GM12878 (cell line): ENCODE measurements at regions not wholly inside any gene's neighbourhood (a gene's known extent, or its start where the extent isn't known, plus 50 kb on each side); places are given as distances from the start of the nearest gene placed in this dataset.

Experiments used
- ATAC-seq: fragments of 200-7000 bp; cut with Tn5 transposase; 3 replicates; pipeline ENCODE4 v1.9.1; 2020; ENCODE audit warnings: mild to moderate bottlenecking, moderate library complexity
- BruUV-seq: library from RNA; stranded (reverse); fragments of 400-500 nt; replicated peaks from 2 replicates; lab custom pipeline; 2021; lab: Mats Ljungman, UMichigan
- CTCF ChIA-PET: fragments of 300-600 bp; sonication (Branson Sonifier 250); formaldehyde crosslinking; extraction: SDS; loops from one replicate; lab custom pipeline; 2021; ENCODE audit warnings: inconsistent platforms; lab: Yijun Ruan, JAX
- POLR2A ChIA-PET: fragments of 350-600 bp; formaldehyde crosslinking; extraction: SDS; loops from one replicate; lab custom pipeline; 2021; ENCODE audit warnings: inconsistent platforms; lab: Charles Lee
- RAD21 ChIA-PET: fragments of 300-600 bp; sonication (Branson Sonifier 250); formaldehyde crosslinking; loops from one replicate; lab custom pipeline; 2023; ENCODE audit warnings: antibody characterized with exemption; ENCODE audit not compliant: unreplicated experiment; lab: Charles Lee
- SMC1A ChIA-PET: fragments of 300-600 bp; sonication (Branson Sonifier 250); formaldehyde crosslinking; loops from one replicate; lab custom pipeline; 2023; ENCODE audit not compliant: unreplicated experiment, uncharacterized antibody; lab: Charles Lee
- DNase-seq: peaks from one replicate; pipeline ENCODE4 v3.0.0-alpha.2; 2011; ENCODE audit warnings: low read depth, low spot score
- FAIRE-seq: peaks from 3 replicates; lab custom pipeline; 2011; peaks lifted over from hg19 to GRCh38; lab: Jason Lieb, UNC
- H2AFZ ChIP-seq: 2 replicates; pipeline ENCODE4 v1.6.0; 2011; ENCODE audit warnings: low read depth, low read length, control low read depth; ENCODE audit not compliant: control insufficient read depth
- H3K27ac ChIP-seq: 2 replicates; pipeline ENCODE4 v1.5.1; 2011; ENCODE audit warnings: control low read depth; ENCODE audit not compliant: control insufficient read depth, insufficient read depth
- H3K27me3 ChIP-seq, 2 experiments: replicated peaks in 1 of 2; 2 replicates each; pipeline versions ENCODE4 v1.6.0 to v1.6.1; 2011; ENCODE audit warnings: low read length in 1 of 2; ENCODE audit not compliant: control insufficient read depth in 2 of 2, insufficient read depth in 2 of 2
- H3K36me3 ChIP-seq, 2 experiments: 2 replicates each; pipeline ENCODE4 v1.5.1; 2011; ENCODE audit warnings: low read length in 1 of 2; ENCODE audit not compliant: control insufficient read depth in 2 of 2, insufficient read depth in 2 of 2
- H3K4me1 ChIP-seq: 2 replicates; pipeline ENCODE4 v1.6.1; 2011; ENCODE audit warnings: mild to moderate bottlenecking, low read length, moderate library complexity, mixed read lengths; ENCODE audit not compliant: control insufficient read depth, insufficient read depth
- H3K4me2 ChIP-seq: 2 replicates; pipeline ENCODE4 v1.6.0; 2011; ENCODE audit warnings: control low read depth; ENCODE audit not compliant: control insufficient read depth, insufficient read depth
- H3K4me3 ChIP-seq: fragments of 200-600 bp; sonication (generic); 2 replicates; pipeline ENCODE4 v1.5.1; 2016
- H3K79me2 ChIP-seq: 2 replicates; pipeline ENCODE4 v1.6.0; 2011; ENCODE audit warnings: low read length; ENCODE audit not compliant: control insufficient read depth, insufficient read depth
- H3K9ac ChIP-seq: 2 replicates; pipeline ENCODE4 v1.8.0; 2011; ENCODE audit warnings: low read length, control low read depth, mixed read lengths; ENCODE audit not compliant: control insufficient read depth, insufficient read depth
- H3K9me3 ChIP-seq: replicated peaks from 3 replicates; pipeline ENCODE4 v1.5.1; 2011; ENCODE audit warnings: mild to moderate bottlenecking, low read length; ENCODE audit not compliant: control insufficient read depth, insufficient read depth
- H4K20me1 ChIP-seq: 2 replicates; pipeline ENCODE4 v1.6.0; 2011; ENCODE audit not compliant: control insufficient read depth, insufficient read depth
- BMI1 ChIP-seq: fragments of 450-650 bp; IDR thresholded peaks from 2 replicates; pipeline ENCODE4 v1.6.1; 2016; ENCODE audit warnings: mild to moderate bottlenecking, moderate library complexity, borderline replicate concordance
- DPF2 ChIP-seq: fragments of 450-650 bp; IDR thresholded peaks from 2 replicates; pipeline ENCODE4 v1.6.1; 2017; ENCODE audit warnings: mild to moderate bottlenecking
- ETV6 ChIP-seq, 2 experiments: fragments of 450-650 bp in 1 of 2; IDR thresholded peaks in 1 of 2; conservative IDR thresholded peaks in 1 of 2; 2 replicates each; pipeline ENCODE4 v1.6.1; 2014; ENCODE audit warnings: antibody characterized with exemption in 1 of 2, borderline replicate concordance in 1 of 2, low read depth in 1 of 2, mild to moderate bottlenecking in 1 of 2, moderate library complexity in 1 of 2
- KAT2A ChIP-seq: conservative IDR thresholded peaks from 2 replicates; pipeline ENCODE4 v1.6.1; 2011; ENCODE audit warnings: low read depth, low read length; ENCODE audit not compliant: control insufficient read depth
- KLF5 ChIP-seq: fragments of 450-650 bp; IDR thresholded peaks from 2 replicates; pipeline ENCODE4 v1.6.1; 2014; ENCODE audit warnings: mild to moderate bottlenecking; ENCODE audit not compliant: partially characterized antibody
- LARP7 ChIP-seq: fragments of 450-650 bp; IDR thresholded peaks from 2 replicates; pipeline ENCODE4 v1.6.1; 2017; ENCODE audit warnings: mild to moderate bottlenecking
- MXI1 ChIP-seq: fragments of 150-350 bp; IDR thresholded peaks from 2 replicates; pipeline ENCODE4 v1.6.1; 2011; ENCODE audit warnings: low read depth, mild to moderate bottlenecking, inconsistent platforms, low read length, improper control_type of control experiment
- NR2C2 ChIP-seq: IDR thresholded peaks from 2 replicates; pipeline ENCODE4 v1.6.1; 2011; ENCODE audit warnings: borderline replicate concordance, low read depth; ENCODE audit not compliant: control insufficient read depth, insufficient read length
- RAD21 ChIP-seq: IDR thresholded peaks from 2 replicates; pipeline ENCODE4 v1.6.1; 2011; ENCODE audit warnings: mild to moderate bottlenecking, low read depth, low read length, moderate library complexity; ENCODE audit not compliant: insufficient read depth
- RB1 ChIP-seq: fragments of 450-650 bp; formaldehyde crosslinking; IDR thresholded peaks from 2 replicates; pipeline ENCODE4 v1.6.1; 2017; ENCODE audit warnings: mild to moderate bottlenecking, borderline replicate concordance
- RELB ChIP-seq: fragments of 450-650 bp; IDR thresholded peaks from 2 replicates; pipeline ENCODE4 v1.6.1; 2017; ENCODE audit warnings: low read depth, mild to moderate bottlenecking, moderate library complexity
- SMC3 ChIP-seq: IDR thresholded peaks from 2 replicates; pipeline ENCODE4 v1.6.1; 2011; ENCODE audit warnings: low read length, improper control_type of control experiment, borderline replicate concordance
- SREBF1 ChIP-seq: IDR thresholded peaks from 2 replicates; pipeline ENCODE4 v1.6.1; 2012; ENCODE audit warnings: mild to moderate bottlenecking, low read length
- SREBF2 ChIP-seq: IDR thresholded peaks from 2 replicates; pipeline ENCODE4 v1.6.1; 2012; ENCODE audit warnings: mild to moderate bottlenecking, low read length
- TCF7 ChIP-seq: IDR thresholded peaks from 2 replicates; pipeline ENCODE4 v1.6.1; 2014; ENCODE audit warnings: antibody characterized with exemption, borderline replicate concordance
- YBX1 ChIP-seq: fragments of 450-650 bp; IDR thresholded peaks from 2 replicates; pipeline ENCODE4 v1.6.1; 2016; ENCODE audit warnings: antibody characterized with exemption
- WGBS: methylation state at CpG from one replicate; pipeline ENCODE4 v1.1.6; 2016; ENCODE audit warnings: low lambda C conversion rate; ENCODE audit not compliant: insufficient replicate concordance, insufficient coverage; ENCODE audit errors: missing lambda C conversion rate; 5-methylcytosine and 5-hydroxymethylcytosine counted together
- in situ Hi-C: fragments of 300-500 bp; cut with MboI; formaldehyde crosslinking; loops from 9 replicates; pipeline ENCODE4 v1.14.3; 2018; ENCODE audit warnings: mixed read lengths
- intact Hi-C: fragments of 100-400 bp; cut with micrococcal nuclease; formaldehyde crosslinking; loops from one replicate; pipeline ENCODE4 v1.14.2; 2022; ENCODE audit not compliant: unreplicated experiment
- TF ChIP-seq, protein P1 (sequence below), 3 experiments: IDR thresholded peaks in 2 of 3; conservative IDR thresholded peaks in 1 of 3; 2 replicates each; pipeline ENCODE4 v1.5.1; 2011; ENCODE audit warnings: low read depth in 3 of 3, low read length in 3 of 3, mild to moderate bottlenecking in 3 of 3, control low read depth in 2 of 3, moderate library complexity in 2 of 3, inconsistent platforms in 1 of 3, mixed read lengths in 1 of 3; ENCODE audit not compliant: control insufficient read depth in 2 of 3, insufficient read depth in 1 of 3; ENCODE audit errors: extremely low read depth in 1 of 3
- TF ChIP-seq, protein P2 (sequence below): fragments of 450-650 bp; IDR thresholded peaks from 2 replicates; pipeline ENCODE4 v1.6.1; 2017; ENCODE audit warnings: mild to moderate bottlenecking, moderate library complexity

DNA sequence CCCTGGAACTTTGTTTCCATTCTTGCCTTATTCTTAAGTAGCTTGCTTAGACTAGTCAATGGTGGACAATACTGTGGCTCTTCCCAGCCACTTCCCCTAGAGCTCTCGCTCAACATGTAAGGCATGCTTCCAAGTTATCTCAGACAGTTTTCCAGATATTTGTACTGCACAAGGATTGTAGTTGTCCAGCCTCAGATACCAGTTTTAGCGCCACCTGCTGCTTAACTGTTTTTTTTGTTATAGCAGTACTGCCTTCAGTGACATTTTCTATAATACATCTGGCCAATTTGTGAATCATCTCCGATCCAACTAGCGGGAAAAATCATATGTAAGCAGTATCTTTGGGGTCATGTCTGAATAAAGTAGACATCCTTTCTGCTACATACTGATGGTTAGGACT, 346.7 kb upstream of the ADGRL4 start:
- H4K20me1 ChIP-seq: no peaks in the 10 kb centered on the region
- SMC1A ChIA-PET: interaction anchor here (1.4 to 4.6 kb wide), 5 partner anchors 19 to 736 kb away, joined by 3 to 30 read pairs (median 4); no protein-coding TSS in a partner anchor
- H3K4me2 ChIP-seq: no peak overlapping the region
- FAIRE-seq (peak; percentile 68), DNase-seq (no peak), ATAC-seq (peak; percentile 79)
- 5% methylated on average over 4 of the region's 4 CpGs for WGBS
- POLR2A ChIA-PET: no interaction called here
- H3K27me3 ChIP-seq: no peaks in the 10 kb centered on the region
- no peak overlapping the region for H2AFZ ChIP-seq
- RAD21 ChIA-PET: interaction anchor here (1.5 kb wide), 1 partner anchor 514 kb away, joined by 12 read pairs; no protein-coding TSS in a partner anchor
- intact Hi-C loops: loop anchor here (2.0 to 5.0 kb wide), 2 partner anchors 91 to 514 kb away; no protein-coding TSS in a partner anchor
- H3K27ac ChIP-seq: no peak overlapping the region
- CTCF ChIA-PET: interaction anchor here (0.6 to 5.2 kb wide), 6 partner anchors 10 to 664 kb away, joined by 3 to 91 read pairs (median 10); no protein-coding TSS in a partner anchor
- H3K4me3 ChIP-seq: no peak overlapping the region
- in situ Hi-C loops: loop anchor here (10.0 kb wide), 1 partner anchor 518 kb away; no protein-coding TSS in a partner anchor
- no peaks in the 10 kb centered on the region for H3K9me3 ChIP-seq
- no peak overlapping the region for H3K9ac ChIP-seq
- no peaks in the 10 kb centered on the region for H3K36me3 ChIP-seq
- no TSS peak for BruUV-seq
- no peaks in the 10 kb centered on the region for H3K4me1 ChIP-seq
- no peaks in the 10 kb centered on the region for H3K79me2 ChIP-seq
- no peak for TF ChIP-seq KAT2A
- TF ChIP-seq RELB: no peak
- TF ChIP-seq DPF2: no peak
- TF ChIP-seq KLF5: no peak
- TF ChIP-seq SREBF1: no peak
- no peak for TF ChIP-seq MXI1
- TF ChIP-seq, protein P1, sequence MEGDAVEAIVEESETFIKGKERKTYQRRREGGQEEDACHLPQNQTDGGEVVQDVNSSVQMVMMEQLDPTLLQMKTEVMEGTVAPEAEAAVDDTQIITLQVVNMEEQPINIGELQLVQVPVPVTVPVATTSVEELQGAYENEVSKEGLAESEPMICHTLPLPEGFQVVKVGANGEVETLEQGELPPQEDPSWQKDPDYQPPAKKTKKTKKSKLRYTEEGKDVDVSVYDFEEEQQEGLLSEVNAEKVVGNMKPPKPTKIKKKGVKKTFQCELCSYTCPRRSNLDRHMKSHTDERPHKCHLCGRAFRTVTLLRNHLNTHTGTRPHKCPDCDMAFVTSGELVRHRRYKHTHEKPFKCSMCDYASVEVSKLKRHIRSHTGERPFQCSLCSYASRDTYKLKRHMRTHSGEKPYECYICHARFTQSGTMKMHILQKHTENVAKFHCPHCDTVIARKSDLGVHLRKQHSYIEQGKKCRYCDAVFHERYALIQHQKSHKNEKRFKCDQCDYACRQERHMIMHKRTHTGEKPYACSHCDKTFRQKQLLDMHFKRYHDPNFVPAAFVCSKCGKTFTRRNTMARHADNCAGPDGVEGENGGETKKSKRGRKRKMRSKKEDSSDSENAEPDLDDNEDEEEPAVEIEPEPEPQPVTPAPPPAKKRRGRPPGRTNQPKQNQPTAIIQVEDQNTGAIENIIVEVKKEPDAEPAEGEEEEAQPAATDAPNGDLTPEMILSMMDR (IDR thresholded peaks at IDR 0.05 in 2 of 3, conservative IDR thresholded peaks at IDR 0.05 in 1 of 3; ENCODE audit: control insufficient read depth in 2 of 3, extremely low read depth in 1 of 3, insufficient read depth in 1 of 3, low read depth in 3 of 3, low read length in 3 of 3): peak; percentile 40 to 54 (median 40)
- TF ChIP-seq NR2C2: no peak
- no peak for TF ChIP-seq TCF7
- no peak for TF ChIP-seq RB1
- TF ChIP-seq, protein P2, sequence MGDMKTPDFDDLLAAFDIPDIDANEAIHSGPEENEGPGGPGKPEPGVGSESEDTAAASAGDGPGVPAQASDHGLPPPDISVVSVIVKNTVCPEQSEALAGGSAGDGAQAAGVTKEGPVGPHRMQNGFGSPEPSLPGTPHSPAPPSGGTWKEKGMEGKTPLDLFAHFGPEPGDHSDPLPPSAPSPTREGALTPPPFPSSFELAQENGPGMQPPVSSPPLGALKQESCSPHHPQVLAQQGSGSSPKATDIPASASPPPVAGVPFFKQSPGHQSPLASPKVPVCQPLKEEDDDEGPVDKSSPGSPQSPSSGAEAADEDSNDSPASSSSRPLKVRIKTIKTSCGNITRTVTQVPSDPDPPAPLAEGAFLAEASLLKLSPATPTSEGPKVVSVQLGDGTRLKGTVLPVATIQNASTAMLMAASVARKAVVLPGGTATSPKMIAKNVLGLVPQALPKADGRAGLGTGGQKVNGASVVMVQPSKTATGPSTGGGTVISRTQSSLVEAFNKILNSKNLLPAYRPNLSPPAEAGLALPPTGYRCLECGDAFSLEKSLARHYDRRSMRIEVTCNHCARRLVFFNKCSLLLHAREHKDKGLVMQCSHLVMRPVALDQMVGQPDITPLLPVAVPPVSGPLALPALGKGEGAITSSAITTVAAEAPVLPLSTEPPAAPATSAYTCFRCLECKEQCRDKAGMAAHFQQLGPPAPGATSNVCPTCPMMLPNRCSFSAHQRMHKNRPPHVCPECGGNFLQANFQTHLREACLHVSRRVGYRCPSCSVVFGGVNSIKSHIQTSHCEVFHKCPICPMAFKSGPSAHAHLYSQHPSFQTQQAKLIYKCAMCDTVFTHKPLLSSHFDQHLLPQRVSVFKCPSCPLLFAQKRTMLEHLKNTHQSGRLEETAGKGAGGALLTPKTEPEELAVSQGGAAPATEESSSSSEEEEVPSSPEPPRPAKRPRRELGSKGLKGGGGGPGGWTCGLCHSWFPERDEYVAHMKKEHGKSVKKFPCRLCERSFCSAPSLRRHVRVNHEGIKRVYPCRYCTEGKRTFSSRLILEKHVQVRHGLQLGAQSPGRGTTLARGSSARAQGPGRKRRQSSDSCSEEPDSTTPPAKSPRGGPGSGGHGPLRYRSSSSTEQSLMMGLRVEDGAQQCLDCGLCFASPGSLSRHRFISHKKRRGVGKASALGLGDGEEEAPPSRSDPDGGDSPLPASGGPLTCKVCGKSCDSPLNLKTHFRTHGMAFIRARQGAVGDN: no peak
- no peak for TF ChIP-seq LARP7
- peak; percentile 32; the same call in 1 of the 2 replicates for TF ChIP-seq RAD21
- TF ChIP-seq SREBF2: no peak
- TF ChIP-seq BMI1: no peak
- no peak for TF ChIP-seq ETV6 (conservative IDR thresholded peaks at IDR 0.05 in 1 of 2, IDR thresholded peaks at IDR 0.05 in 1 of 2; ENCODE audit: borderline replicate concordance in 1 of 2, low read depth in 1 of 2)
- peak; percentile 58; the same call in 1 of the 2 replicates for TF ChIP-seq SMC3
- no peak for TF ChIP-seq YBX1
